HG03565 (cell line): ENCODE measurements at regions not wholly inside any gene's neighbourhood (a gene's known extent, or its start where the extent isn't known, plus 50 kb on each side); places are given as distances from the start of the nearest gene placed in this dataset.
"Not testable (repeated sequence)": the region's sequence is repeated elsewhere in the genome, so short reads cannot be mapped to it uniquely, and the experiment has no call there.

ENCODE experiments used
- ATAC-seq: cut with Tn5 transposase; IDR thresholded peaks from one replicate; pipeline ENCODE4 v1.9.1; 2021; ENCODE audit warnings: mild to moderate bottlenecking, moderate library complexity; ENCODE audit not compliant: unreplicated experiment

GRCh38 chr4:124946696-124947095 is 234.2 kb upstream of the ANKRD50 start:
- ATAC-seq = no peak

- no peak for ATAC-seq
Measured at GRCh38 chr4:124945422-124945821, 232.9 kb upstream of the ANKRD50 start.

- no peak for ATAC-seq
Measured at GRCh38 chr4:124943938-124944337, 231.4 kb upstream of the ANKRD50 start.

- ATAC-seq = no peak
Measured at GRCh38 chr4:124943145-124943889, 230.8 kb upstream of the ANKRD50 start.

- ATAC-seq = no peak
Measured at GRCh38 chr4:124941267-124941666, 228.7 kb upstream of the ANKRD50 start.

- ATAC-seq = no peak
Measured at GRCh38 chr4:124940387-124940786, 227.9 kb upstream of the ANKRD50 start.

- ATAC-seq = no peak
Measured at GRCh38 chr4:124939908-124940307, 227.4 kb upstream of the ANKRD50 start.

GRCh38 chr4:124938836-124939235 is 226.3 kb upstream of the ANKRD50 start:
- ATAC-seq = no peak

- ATAC-seq = no peak
Measured at GRCh38 chr4:124937993-124938392, 225.5 kb upstream of the ANKRD50 start.

GRCh38 chr4:124936427-124936826 is 223.9 kb upstream of the ANKRD50 start:
- ATAC-seq = no peak

GRCh38 chr4:124934916-124935315 is 222.4 kb upstream of the ANKRD50 start:
- no peak for ATAC-seq

GRCh38 chr4:124933521-124933920 is 221.0 kb upstream of the ANKRD50 start:
- no peak for ATAC-seq

- ATAC-seq = no peak
Measured at GRCh38 chr4:124932447-124932846, 219.9 kb upstream of the ANKRD50 start.

- no peak for ATAC-seq
Measured at GRCh38 chr4:124931050-124931449, 218.5 kb upstream of the ANKRD50 start.

GRCh38 chr4:124922748-124923147 is 210.2 kb upstream of the ANKRD50 start:
- not testable (repeated sequence) for ATAC-seq

- ATAC-seq = no peak
Measured at GRCh38 chr4:124918559-124919122, 206.1 kb upstream of the ANKRD50 start.

- ATAC-seq = no peak
Measured at GRCh38 chr4:124915073-124915472, 202.5 kb upstream of the ANKRD50 start.

GRCh38 chr4:124913237-124913636 is 200.7 kb upstream of the ANKRD50 start:
- ATAC-seq = no peak

GRCh38 chr4:124910327-124910726 is 197.8 kb upstream of the ANKRD50 start:
- no peak for ATAC-seq

GRCh38 chr4:124907881-124908280 is 195.3 kb upstream of the ANKRD50 start:
- ATAC-seq = no peak

- no peak for ATAC-seq
Measured at GRCh38 chr4:124905441-124905840, 192.9 kb upstream of the ANKRD50 start.

- no peak for ATAC-seq
Measured at GRCh38 chr4:124904723-124905388, 192.3 kb upstream of the ANKRD50 start.
